OCI-LY3 (cell line): ENCODE measurements at regions not wholly inside any gene's neighbourhood (a gene's known extent, or its start where the extent isn't known, plus 50 kb on each side); places are given as distances from the start of the nearest gene placed in this dataset.

ENCODE experiments used
- CTCF ChIP-seq: fragments of 200-600, 300-600 bp; sonication (generic); IDR thresholded peaks from 2 replicates; pipeline ENCODE4 v1.5.1; 2014; ENCODE audit warnings: antibody characterized with exemption, low read length, low read depth
- EZH2phosphoT487 ChIP-seq: fragments of 200-600 bp; shearing (Covaris generic); IDR thresholded peaks from 2 replicates; pipeline ENCODE4 v1.6.1; 2018; ENCODE audit warnings: antibody characterized with exemption, mixed run types, low read depth

GRCh38 chr10:2974503-2975207 lies 92.7 kb upstream of the PFKP start:
- TF ChIP-seq CTCF (no peak), EZH2phosphoT487 (no peak)
